HPDE6-E6E7 (cell line): ENCODE measurements at regions not wholly inside any gene's neighbourhood (a gene's known extent, or its start where the extent isn't known, plus 50 kb on each side); places are given as distances from the start of the nearest gene placed in this dataset.

Experiments
- DNase-seq: peaks from one replicate; pipeline ENCODE4 v3.0.0; 2011; ENCODE audit warnings: missing footprints; ENCODE audit errors: extremely low spot score

DNA sequence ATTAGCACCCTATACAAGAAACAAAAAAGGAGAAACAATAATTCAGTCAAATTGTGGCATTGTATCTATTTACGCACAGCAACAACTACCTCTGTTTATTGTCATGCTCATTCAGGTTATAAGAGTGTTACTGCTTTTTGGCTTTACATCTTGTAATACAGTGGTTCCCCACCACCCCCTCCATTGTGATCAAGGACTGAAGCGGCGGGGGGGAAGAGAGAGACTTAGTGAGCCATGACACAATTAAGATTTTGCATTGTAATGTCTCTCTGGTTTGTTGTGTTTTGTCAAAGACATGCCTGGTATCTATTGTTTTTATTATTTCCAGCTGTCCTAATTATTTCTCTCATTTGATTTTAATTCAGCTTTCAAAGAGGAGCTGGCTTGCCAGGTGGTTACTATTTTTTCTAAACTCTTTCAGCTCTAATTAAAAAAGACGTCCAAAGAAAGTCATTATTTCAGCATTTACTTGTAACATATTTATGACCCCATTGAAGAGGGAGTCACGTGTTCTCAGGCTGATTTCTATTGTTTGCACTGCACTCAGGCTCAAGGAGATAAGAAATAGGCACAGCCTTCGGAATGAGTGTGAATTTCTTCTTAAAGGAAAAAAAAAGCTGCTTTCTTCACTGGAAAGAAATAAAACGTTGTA, 234.4 kb upstream of the TBL1XR1 start:
- DNase-seq: no peak

DNA sequence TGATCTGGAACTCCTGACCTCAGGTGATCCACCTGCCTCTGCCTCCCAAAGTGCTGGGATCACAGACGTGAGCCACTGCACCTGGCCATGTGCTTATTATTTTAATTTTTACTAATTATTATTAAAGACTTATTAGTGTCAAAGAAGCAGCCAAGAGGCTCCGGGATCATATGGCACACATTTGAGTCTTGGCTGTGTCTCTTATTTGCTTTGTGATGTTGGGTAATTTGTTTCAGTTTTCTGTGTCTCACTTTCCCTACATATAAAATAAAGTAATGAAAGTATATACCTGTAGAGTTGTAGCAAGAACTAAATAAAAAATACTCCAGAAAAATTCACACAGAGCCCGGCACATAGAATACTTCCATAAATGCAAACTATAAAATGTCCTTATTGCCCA, 238.0 kb upstream of the TBL1XR1 start:
- no peak for DNase-seq

DNA sequence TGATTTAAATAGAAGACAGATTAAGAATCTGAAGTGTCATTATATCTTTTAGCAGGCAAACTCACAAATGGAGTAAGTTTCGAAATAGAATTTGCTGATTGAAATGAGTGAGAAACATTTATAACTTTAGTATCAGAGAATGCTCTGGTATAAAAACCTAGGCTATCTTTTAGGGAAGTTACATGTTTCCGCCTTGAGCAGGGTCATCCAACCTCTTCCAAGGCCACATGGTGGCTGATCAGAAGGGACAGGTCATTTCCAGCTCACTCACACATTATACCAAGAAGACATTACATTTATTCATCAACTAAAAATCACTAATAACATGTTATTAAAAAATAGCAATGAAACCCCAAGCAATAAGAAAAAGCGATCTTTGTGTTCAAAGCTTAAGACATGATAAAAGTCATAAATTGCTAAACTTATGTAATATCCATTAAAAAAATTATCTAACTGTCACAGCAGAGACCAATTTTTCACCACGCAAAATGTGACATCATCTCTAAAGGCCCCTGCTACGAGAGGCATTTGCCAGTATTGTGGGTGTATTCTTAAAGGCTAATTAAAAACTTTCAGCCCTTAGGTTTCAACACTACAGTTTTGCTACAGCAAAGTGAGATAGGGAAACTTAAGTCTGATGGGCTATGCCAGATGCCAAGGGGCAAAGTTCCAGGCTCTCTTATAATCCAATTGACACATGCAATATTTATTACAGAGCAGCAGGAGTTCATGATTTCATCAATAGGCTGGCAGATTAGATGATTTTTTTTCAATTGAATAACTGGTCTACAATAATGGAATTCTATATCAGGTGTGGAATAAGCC, 240.4 kb upstream of the TBL1XR1 start:
- DNase-seq: no peak

DNA sequence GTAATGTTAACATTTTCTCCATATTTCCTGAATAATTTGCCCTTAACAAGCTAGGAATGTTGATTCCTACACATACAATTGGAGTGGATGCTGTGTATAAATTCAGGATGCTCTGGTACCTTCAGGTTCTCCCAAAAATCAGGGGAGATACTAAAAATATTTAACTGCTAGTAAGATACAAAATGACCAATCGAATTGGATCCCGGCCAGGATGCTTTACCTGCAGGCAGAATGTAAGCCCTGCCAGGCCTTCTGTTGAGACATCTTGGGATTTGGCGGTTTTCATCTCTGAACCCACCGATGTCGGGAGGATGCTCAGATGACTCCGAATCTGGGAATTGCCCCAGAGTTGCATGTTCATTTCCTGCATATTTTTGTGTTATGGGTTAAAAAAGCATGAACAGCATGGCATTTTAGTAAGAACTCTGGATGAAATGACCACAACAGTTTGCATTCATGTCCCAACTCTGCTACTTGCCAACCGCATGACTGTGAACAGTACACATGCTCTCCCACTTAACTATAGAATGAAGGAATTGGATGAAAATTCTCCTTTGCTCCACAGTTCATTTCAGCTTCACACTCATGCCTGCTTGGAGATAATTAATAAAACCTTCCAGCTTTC, 241.4 kb upstream of the TBL1XR1 start:
- DNase-seq: no peak

DNA sequence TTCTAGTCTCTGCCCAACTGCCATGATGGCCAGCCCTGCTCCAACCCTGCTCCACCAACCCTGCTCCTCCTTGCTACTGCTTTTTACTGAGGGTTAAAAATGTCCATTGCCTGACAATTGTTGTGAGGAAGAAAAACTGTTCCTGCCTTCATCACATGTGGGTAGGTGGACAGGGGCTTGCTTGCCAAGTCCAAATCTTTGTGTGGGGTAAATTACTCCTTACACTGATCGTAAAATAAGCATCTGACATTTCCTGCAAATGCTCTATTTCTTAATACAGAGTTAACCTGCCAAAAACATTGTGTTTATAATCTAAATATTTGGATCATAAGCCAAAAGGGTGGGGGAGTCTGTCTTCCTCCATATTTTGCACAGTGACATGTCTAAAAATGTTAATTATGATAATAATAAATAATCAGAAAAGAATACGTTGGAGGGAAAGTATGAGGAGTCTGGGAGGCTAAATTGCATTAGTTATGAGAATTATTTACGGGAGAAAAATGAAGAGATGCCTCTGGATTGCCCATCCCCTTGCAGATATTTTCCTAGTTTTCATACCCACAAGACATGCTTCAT, 242.5 kb upstream of the TBL1XR1 start:
- no peak for DNase-seq

DNA sequence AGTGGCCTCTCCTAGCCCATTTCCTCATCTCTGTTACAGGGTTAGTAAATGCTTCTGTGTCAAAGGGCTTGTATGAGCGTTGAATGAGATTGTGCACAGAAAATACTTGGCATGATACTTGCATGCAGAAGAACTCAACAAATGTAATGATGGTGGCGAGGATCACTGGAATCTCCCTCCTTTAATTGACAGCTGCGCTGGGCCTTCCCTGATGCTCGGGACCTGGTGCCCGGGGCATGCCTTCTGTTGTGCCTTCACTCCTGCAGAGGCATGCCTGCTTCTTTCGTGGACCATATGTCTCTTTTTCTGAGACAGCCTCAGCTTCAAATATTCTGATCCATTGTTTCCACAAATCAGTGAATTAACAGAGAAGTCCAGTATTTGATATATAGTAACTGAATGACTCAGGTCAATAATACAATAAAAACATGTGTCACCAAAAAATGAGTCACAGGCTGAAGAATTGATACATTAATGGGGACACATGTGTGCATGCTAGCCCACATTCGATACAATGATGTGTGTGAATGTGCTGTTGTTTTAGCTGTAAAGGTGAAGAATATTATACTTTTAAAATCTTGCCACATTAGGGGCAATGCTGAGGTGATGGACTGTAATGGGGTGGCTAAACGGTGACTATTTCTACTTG, 243.3 kb upstream of the TBL1XR1 start:
- no peak for DNase-seq

DNA sequence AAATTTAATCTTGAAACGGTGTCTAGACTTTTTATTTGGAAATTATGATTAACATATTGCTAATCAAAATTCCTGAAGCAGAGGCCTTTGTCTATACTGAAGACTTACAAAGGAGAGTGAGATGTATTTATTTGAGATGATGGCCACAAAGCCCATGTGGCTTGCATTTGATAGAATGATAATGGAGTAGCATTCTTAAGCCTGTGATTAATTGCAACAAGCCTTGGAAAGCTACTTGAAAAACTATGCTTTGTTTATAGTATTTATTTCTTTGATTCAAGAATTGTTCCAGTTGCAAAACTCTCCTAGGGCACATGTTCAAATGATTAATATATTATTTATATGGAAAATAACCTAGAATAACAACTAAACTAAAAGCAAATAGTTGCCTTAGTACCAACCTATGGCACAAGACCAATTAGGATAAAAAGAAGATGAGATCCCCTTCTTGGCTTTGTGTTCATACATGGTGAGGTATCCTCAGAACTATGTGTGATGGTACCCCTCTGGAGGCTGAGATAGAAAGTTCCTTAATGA, 244.1 kb upstream of the TBL1XR1 start:
- DNase-seq: no peak

DNA sequence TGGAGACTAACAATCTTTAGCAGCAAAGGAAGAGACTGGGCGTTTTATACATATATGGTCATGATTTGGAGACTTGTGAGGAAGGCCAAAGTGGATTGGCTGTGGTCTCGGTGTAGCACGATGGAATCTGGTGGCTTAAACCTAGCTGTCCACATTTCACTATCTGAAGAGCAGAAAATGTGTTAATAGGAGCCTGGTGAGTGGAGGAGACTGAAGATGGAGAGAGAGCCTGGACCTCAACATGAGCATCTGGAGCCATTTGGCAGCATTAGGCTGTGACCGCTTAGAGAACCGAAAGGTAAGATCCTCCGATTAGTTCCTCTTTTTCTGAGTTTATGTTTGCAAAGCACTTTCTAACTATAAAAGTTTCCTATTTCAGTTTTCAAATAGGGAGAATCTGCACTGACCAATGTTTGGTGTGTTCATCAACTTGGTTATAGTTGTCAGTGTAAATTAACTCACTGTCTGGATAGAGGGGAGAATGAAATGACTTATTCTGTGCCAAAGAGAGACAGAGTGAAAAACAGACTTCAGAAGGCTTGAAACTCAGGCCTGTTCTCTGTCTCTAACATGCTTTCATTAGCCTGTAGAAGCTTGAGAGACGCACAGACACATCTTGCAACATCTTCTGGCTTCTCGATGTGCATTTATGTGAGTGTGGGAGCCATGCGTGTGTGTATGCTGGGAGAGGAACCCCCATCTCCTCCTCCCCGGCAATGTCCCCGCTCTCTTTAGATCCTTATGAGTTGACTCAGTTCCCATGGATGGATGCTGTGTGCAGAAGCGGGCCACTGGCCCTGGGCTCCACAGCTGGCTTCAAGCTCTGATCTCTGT, 244.7 kb upstream of the TBL1XR1 start:
- no peak for DNase-seq

DNA sequence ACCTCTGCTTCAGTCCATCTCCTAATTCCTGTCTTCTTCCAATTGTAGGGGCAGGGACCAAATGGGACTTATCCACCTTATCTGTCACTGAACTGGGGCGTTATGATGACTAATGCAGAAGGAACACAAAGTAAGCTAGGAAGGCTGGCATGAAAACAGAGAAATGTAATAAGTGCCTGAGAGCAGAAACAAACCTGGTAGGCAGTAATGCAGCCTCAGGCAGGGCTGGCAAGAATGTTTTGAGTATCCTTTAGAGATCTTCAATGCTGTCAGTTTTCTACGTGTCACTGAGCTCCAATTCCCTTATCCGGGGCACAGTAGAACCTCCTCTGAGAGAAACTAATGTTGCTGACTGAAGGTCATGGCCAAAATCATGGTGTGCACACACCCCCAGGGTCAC, 246.2 kb upstream of the TBL1XR1 start:
- peak; percentile 49 for DNase-seq

DNA sequence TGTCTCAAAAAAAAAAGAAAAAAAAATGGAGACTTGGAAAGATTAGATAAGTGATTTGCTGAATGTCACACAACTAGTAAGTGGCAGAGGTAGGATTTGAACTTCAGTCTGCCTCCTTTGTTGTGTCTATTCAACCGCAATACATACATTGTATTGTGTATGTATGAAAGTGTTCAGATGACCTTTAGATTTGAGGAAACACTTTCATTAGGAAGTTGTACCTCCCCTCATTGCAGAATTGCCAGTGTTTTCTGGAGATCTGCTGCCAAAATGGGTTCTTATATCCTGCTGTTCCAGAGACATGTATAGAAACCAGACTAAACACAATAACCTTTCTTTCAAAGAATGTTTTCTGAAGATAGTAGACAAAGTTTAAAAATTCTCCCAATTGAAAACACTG, 247.4 kb upstream of the TBL1XR1 start:
- no peak for DNase-seq

DNA sequence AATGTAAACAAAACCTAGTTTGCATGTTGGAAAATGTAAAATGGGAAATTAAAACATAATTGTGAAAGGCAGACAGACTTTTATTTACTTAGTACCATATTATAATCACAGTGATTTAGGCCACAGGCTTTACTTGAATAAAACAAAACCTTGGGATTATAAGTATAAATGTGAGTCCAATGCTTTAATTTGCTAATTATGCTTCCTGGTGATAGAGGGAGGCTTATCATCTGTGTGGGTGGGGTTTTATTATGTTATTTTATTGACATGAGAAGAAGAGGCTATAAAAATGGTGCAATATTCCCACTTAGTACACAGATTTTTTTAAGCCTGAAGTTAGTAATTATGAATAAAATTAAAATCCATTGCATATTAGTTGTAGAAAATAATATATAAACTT, 248.3 kb upstream of the TBL1XR1 start:
- DNase-seq: no peak

DNA sequence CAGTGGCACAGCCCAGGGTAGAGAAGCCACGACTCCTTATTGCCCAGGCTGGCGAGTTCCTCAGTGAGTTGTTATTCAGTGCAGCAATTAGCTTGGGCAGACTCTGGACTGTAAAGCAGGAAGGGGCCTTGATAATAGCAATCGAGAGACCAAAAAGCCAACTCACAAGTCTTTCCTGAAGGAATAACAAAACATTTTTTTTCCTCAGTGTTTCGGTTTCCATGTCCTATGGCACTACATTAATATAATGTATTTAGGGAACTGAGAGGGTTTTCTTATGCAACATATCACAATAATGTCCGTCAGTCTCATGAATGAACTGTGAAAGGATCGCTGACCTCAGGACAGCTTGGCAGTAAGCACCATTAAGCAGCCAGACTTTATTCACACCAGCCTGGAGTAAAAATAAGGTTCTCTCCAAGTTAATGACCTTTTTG, 248.9 kb upstream of the TBL1XR1 start:
- no peak for DNase-seq

DNA sequence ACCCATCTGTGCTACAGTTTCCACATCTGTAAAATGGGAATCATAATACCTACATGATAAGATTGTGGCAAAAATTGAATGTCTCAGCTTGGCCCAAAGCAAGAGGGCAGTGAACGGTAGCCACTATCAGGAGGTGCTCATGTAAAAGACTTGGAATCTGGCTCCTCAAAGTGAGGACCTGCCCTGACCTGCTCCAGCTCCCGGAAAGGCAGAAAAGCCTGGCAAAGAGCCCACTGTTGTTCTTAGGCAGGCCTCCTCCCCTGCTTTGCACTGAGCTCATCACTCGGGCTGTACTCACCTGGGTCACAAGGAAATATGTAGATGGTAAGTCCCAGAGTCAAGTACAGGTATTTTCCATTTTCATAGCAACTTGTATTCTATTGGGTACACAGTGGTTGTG, 250.7 kb upstream of the TBL1XR1 start:
- DNase-seq: peak; percentile 90

DNA sequence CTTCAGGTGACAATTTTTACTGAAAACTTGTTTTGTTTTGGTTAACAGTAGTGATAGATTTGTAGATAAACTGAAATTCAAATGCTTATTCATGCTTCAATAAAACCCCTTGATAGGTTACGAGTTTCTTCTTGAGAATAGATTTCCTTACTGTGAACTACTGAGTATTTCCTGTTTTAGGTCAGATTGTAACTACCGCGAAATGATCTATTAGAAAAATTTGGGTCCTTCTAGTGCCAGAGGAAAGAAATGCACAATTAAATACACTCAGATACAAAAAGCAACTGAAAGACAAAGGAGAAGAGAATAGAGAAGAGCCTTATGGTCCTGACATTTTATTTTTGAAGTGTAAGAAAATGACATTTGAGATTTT, 251.7 kb upstream of the TBL1XR1 start:
- no peak for DNase-seq

DNA sequence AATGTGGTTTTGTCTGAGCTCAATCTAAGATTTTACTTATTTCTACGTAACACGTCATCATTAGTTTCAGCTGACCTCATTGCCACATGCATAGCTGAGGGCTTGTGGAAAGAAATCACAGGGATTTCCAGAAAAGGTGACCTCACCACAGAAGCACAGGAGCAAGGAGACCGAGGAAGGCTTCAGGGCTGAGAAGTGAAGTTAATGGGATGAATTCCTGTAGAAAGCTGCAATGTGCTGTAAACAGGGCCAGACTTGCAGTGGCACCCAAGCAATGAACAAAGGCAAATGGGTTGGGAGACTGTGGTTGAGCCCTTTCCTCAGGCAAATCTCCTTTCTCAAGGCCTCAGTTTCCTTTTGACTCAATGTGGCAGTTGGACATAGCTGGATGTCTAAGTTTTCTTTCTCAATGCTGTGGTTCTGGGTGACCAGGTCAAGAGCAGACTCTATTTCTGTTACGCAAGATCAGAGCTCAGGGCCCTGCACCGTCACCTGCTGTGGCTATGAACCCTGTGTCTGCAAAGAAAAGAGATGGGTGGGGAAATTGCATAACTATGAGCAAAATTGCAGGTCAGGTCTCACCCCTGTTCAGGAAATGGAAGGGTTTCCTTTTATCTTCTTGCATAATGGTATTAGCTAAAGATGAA, 252.2 kb upstream of the TBL1XR1 start:
- DNase-seq: peak; percentile 85

DNA sequence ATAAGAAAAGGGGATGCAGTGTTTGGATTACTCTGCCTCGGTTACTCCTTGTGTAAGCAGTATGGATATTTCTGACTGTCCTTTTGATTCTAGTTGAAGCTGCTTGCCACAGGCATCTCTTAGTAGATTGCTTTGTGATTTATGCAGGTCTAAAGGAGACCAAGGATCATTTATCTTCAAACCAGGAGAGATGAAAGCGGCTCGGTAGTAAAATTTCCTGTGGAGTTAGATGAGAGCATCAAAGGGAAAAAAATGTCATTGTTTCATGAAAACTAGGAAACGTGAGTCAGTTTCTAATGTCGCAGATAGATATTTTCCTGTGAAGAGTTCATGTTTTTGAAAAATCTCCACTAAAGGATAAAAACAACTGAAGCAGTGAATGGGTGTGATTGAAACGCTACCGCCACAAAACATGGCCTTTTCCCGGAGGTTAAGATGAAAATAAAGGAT, 254.0 kb upstream of the TBL1XR1 start:
- DNase-seq: no peak

DNA sequence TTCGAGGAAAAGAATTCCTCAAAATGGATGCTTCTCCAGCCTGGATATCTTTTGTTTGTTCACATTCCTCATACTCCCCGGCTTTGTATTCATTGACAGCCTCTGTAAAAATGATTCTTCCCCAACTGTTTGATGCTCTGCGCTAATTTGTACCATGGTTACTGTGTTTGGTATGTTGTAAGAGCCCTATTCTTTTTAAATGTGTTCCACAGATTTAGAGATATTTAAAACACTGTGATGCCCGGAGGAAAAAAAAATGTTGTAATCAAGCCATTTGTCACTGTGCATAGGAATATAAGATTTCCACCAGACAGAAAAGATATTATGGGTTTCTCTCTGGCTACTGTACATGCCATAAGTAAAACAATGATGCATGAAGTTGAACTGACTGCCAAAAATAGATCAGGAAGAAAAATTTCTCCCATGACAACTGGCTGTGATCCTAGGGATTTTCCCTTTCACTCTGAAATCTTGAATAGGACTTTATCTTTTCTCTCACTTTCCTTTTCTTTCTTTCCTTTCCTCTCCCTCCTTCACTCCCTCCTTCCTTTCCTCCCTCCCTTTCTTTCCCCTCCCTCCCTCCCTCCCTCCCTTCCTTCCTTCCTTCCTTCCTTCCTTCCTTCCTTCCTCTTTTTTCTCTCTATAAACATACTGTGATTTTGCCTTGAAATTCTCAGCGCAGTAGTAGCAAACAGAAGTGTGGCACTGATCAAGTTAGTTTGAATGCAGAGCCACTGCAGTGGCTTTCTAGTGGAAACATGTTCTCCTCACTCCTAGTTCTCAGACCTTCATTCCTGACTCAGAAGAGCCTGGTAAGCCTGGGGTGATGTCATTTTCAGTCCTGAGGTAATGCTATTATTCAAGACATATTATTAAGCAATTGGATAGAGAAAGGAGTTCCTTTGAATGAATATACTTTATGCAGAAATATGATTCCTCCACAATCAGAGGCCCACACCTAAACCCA, 254.9 kb upstream of the TBL1XR1 start:
- peak; percentile 79 for DNase-seq

DNA sequence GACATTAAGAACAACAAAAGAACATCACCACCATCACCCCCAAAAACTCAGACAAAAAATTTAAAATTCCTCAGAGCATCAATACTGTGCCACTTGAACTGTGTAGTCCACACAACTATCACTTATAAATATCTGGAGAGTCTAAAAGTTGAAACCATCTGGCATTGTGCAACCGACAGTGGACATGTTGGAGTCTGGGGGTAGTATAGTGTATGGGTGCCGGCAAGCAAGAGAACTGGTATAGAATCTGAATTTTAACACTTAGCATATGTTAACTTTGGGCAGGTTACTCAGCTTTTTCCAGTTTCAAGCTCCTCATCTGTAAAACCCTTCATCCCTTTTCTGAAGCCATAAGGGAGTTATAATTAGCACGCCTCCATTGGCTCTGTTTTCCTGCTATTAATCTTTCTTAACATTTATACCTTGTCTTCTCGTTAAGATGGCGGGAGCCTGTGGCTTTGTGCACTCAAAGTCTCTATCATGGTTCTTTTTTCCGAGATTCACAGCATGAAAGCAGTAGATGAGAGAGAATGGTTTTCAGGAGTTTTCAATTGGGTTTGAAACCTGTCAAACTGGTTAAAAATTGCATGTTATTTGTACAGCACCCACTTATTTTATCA, 255.7 kb upstream of the TBL1XR1 start:
- no peak for DNase-seq

DNA sequence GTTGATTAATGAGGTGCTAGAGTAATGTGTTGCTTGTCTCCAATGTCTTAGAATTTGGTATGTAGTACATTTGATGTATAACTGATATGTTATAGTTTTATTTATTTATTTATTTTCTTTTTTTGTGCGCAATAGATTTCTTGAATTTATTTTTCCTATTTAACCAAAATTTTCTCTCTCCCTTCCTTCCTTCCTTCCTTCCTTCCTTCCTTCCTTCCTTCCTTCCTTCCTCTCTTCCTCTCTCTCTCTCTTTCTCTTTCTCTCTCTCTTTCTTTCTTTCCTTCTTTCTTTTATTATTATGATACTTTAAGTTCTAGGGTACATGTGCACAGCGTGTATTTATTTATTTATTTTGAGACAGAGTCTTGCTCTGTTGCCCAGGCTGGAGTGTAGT, 256.2 kb upstream of the TBL1XR1 start:
- no peak for DNase-seq
